ENCODE measurements at regions not wholly inside any gene's neighbourhood (a gene's known extent, or its start where the extent isn't known, plus 50 kb on each side); places are given as distances from the start of the nearest gene placed in this dataset.
A peak's percentile ranks its signal among the peaks of the same experiment; 100 is the strongest.

GRCh38 chr2:134770702-134771101, 51.9 kb upstream of the TMEM163 start:
- DNase-seq (ENCODE audit: low read depth): no peak

GRCh38 chr2:134771313-134771801, 52.6 kb upstream of the TMEM163 start:
- no peak for DNase-seq (ENCODE audit: low read depth)

- DNase-seq (ENCODE audit: low read depth): no peak
Measured at GRCh38 chr2:134772493-134773169, 53.8 kb upstream of the TMEM163 start.

GRCh38 chr2:134773335-134773734, 54.5 kb upstream of the TMEM163 start:
- DNase-seq (ENCODE audit: low read depth): no peak

DNA sequence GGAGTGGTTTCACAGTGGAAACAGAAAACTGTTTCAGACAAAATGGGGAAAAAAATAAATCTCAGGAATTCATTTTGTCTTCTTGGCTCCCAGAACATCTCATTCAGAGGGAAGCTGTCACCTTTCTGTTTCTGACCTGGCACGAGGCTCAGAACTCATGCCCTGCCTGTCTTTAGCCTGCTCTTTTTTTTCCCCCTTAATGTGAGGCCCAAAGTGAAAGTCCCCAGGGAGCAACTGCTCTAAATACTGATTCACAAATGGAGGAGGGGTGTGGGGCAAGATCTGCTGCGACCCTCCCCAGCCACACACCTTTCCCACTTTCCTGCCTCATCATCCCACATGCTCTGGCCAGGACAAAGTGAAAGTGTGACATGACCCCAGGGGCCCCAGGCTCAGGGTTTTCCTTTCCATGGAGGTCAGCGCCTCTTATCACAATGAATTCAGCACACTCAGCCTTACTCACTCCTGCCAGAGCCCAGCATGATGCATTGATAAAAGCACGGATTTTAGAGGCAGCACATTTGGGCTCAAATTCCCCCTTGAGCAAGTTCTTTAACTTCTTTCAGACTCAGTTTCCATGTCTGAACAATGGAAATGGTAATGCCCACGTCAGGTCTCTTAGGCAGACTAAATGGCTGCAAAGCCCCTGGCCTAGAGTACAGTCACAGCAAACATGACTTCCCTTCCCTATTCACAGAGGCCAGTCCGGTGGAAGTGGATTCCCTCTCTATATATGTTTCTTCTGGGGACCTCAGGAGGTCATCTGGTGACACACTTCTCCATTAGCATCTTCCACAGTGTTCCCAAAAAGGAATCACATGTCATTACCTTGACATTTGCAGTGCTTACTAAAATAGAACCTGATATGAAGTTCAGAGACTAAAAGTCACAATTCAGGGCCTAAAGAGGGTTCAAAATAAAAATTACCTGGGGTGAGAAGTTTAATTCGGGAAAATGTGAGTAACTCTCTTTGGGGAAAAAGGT, 55.3 kb upstream of the TMEM163 start:
- DNase-seq (ENCODE audit: low read depth): peak; percentile 22

- no peak for DNase-seq (ENCODE audit: low read depth)
Measured at GRCh38 chr2:134774786-134775641, 56.2 kb upstream of the TMEM163 start.

DNA sequence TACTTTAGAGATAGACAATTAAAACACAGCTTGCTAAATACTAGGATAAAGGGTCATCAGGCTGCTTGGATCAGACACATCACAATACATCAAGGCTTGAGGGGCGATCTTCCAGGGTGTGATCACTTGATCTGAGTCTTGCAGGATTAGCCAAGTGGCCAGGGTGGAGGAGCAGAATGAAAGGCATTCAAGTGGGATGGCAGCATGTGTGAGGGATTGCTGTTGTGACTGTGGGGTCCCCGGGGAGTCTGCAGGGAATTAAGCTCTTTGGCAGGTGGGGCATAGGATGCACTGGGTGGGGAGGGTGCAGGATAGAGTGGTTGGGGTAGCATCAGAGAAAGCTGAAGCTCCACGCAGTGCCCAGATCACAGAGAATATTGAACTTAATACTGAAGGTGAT, 58.0 kb upstream of the TMEM163 start:
- DNase-seq (ENCODE audit: low read depth): no peak

DNA sequence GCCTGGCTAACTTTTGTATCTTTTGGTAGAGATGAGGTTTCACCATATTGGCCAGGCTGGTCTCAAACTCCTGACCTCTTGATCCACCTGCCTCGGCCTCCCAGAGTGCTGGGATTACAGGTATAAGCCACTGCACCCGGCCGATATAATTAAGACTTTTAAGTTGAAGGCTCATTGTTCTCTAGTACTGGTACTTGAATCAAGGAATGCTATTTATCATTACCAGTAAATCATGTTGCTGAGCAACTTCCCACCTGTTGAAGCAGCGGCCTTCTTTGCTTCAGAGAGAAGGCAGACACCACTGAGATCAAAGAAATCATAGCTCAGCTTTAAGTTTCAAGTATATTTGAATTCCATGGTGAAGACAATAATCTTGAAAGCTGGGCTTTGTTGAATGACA, 58.8 kb upstream of the TMEM163 start:
- no peak for DNase-seq (ENCODE audit: low read depth)

GRCh38 chr2:134778372-134778771, 59.6 kb upstream of the TMEM163 start:
- no peak for DNase-seq (ENCODE audit: low read depth)

- no peak for DNase-seq (ENCODE audit: low read depth)
Measured at GRCh38 chr2:134780972-134781371, 57.4 kb upstream of the ACMSD start.

DNA sequence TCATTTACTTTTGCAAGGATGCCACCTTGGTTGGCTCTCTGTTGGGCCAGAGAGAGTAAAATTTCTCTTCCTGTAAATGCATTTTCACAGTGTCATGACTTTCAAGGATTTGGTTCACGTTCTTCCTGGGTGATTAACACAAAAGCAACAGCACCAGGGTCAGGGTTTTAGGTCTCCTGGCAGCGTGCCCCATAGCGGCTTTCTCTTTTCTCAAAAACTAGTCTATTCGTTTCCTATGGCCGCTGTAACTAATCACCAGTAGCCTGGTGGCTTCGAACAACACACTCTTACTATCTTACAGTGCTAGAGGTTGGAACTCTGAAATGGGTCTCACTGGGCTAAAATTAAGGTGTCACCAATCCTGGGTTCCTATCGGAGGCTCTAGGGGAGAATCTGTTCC, 56.3 kb upstream of the ACMSD start:
- no peak for DNase-seq (ENCODE audit: low read depth)

DNA sequence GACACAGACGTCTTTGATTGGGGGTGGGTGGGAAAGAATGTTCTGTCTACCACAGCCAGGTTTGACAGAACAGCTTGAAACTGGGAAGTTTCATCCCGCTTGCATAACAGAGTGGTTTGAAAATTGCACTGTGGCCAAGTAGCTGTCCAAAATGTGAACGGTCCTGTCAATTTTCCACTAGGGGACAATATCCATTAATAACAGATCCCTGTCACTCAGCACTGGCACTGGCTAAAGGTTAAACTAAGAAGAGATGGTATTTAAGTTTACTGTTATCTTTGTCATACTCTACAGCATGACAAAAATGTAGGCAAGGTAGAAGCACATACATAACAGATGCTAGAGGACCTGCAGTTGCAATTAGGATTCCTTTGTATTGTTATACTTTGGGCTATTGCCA, 55.6 kb upstream of the ACMSD start:
- peak; percentile 12 for DNase-seq (ENCODE audit: low read depth)

- no peak for DNase-seq (ENCODE audit: low read depth)
Measured at GRCh38 chr2:134783912-134784311, 54.5 kb upstream of the ACMSD start.

- DNase-seq (ENCODE audit: low read depth): no peak
Measured at GRCh38 chr2:134785659-134786430, 52.6 kb upstream of the ACMSD start.

- no peak for DNase-seq (ENCODE audit: low read depth)
Measured at GRCh38 chr2:134788417-134788816, 50.0 kb upstream of the ACMSD start.

Measured in amniotic epithelial cell (primary cell).